Astrocyte of the spinal cord (primary cell): ENCODE measurements at regions not wholly inside any gene's neighbourhood (a gene's known extent, or its start where the extent isn't known, plus 50 kb on each side); places are given as distances from the start of the nearest gene placed in this dataset.
"Not testable (repeated sequence)": the region's sequence is repeated elsewhere in the genome, so short reads cannot be mapped to it uniquely, and the experiment has no call there.

ENCODE experiments used
- DNase-seq: peaks from one replicate; pipeline ENCODE4 v3.0.0; 2011; ENCODE audit warnings: low read depth, low spot score
- H3K4me3 ChIP-seq: 2 replicates; pipeline ENCODE4 v1.5.1; 2011; ENCODE audit warnings: low read depth, mild to moderate bottlenecking, low read length, moderate library complexity
- in situ Hi-C: cut with HindIII; loops from 2 replicates; pipeline ENCODE4 v1.10.0; 2017; ENCODE audit warnings: low sequenced_read_pairs
- TF ChIP-seq, protein P1 (sequence below): IDR thresholded peaks from 2 replicates; pipeline ENCODE4 v1.5.1; 2012; ENCODE audit warnings: low read depth, mild to moderate bottlenecking, low read length, inconsistent platforms

DNA sequence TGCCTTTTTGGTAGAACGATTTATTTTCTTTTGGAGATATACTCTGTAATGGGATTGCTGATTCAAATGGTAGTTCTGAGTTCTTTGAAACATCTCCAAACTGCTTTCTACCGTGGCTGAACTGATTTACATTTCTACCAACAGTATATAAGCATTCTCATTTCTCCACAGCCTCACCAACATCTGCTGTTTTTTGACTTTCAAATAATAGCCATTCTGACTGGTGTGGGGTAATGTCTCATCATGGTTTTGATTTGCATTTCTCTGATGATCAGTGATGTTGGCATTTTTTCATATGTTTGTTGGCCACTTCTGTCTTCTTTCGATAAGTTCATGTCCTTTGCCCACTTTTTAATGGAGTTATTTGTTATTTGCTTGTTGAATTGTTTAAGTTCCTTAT is 154.0 kb downstream of the ABHD5 start:
- in situ Hi-C loops = no loop called here

DNA sequence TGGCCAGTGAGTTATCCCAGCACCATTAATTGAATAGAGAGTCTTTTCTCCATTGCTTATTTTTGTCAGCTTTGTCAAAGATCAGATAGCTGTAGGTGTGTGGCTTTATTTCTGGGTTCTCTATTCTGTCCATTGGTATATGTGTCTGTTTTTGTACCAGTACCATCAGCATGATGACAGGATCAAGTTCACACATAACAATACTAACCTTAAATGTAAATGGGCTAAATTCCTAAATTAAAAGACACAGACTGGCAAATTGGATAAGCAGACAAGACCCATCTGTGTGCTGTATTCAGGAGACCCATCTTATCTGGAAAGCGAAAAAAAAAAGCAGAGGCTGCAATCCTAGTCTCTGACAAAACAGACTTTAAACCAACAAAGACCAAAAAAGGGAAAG is 154.8 kb downstream of the ABHD5 start:
- in situ Hi-C loops, DNase-seq, H3K4me3 ChIP-seq: not testable (repeated sequence)

More for the DNA sequence above, 154.0 kb downstream of the ABHD5 start:
- DNase-seq = no peak
- no peak overlapping the region for H3K4me3 ChIP-seq
- TF ChIP-seq, protein P1, sequence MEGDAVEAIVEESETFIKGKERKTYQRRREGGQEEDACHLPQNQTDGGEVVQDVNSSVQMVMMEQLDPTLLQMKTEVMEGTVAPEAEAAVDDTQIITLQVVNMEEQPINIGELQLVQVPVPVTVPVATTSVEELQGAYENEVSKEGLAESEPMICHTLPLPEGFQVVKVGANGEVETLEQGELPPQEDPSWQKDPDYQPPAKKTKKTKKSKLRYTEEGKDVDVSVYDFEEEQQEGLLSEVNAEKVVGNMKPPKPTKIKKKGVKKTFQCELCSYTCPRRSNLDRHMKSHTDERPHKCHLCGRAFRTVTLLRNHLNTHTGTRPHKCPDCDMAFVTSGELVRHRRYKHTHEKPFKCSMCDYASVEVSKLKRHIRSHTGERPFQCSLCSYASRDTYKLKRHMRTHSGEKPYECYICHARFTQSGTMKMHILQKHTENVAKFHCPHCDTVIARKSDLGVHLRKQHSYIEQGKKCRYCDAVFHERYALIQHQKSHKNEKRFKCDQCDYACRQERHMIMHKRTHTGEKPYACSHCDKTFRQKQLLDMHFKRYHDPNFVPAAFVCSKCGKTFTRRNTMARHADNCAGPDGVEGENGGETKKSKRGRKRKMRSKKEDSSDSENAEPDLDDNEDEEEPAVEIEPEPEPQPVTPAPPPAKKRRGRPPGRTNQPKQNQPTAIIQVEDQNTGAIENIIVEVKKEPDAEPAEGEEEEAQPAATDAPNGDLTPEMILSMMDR = no peak

DNA sequence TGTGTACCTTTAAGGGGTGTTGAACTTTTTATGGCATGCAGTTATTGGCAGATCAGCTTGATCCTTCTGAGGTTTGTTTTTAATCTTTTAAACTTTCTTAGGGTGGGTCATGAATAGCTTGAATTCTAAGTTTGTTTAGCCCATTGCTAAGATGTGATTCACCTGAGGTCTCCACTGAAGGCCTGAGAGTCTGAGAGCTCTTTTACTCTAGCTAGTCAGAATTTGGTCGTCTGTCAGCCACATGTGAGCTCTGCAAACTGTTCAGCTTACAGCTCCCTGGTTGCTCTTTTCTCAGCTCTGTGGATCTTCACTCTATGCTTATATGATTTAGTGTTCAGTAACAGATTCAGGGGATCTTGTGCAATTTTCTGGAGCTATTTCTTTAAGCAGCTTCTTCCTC is 161.3 kb downstream of the ABHD5 start:
- H3K4me3 ChIP-seq = no peak overlapping the region
- DNase-seq = peak; percentile 69
- in situ Hi-C loops = no loop called here
- TF ChIP-seq, protein P1 = no peak

DNA sequence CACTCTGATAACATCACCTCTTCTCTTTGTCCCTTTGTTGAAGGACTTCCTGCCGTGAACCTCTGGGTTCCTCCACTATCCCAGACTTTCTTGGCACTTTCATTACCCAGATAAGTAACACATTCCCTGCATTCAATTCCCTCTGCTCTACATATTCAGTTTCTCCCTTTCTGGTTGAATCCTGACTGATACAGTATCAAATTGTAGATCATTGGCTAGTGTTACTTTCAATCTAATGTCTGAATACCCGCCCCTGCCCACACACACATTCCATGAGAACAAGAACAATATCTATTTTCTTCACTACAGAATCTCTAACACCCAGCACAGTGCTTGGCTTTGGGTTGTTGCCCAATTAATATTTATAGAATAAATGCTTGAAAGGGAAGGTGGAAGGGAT is 163.5 kb downstream of the ABHD5 start:
- no peak overlapping the region for H3K4me3 ChIP-seq
- in situ Hi-C loops = no loop called here
- no peak for DNase-seq
- TF ChIP-seq, protein P1 = no peak

DNA sequence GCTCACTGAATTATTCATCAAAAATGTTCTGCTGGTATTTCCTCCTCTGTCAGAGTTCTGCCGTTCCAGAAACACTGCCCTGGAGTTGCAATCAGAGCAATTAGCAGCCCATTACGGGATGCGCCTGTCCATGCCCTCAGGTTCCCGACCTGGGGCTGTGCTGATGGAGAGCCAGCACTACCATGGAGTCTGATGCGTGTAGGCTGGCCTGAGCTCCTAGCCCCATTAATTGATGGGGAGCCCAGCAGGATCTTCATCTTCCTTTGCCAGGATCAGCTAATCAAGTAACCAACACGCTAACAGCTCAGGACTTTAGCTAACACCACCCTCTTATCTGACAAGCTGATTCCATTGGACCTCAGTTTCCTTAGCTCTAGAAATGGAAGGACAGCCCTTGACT is 164.2 kb downstream of the ABHD5 start:
- no peak overlapping the region for H3K4me3 ChIP-seq
- DNase-seq = no peak
- TF ChIP-seq, protein P1 = no peak
- in situ Hi-C loops = no loop called here

DNA sequence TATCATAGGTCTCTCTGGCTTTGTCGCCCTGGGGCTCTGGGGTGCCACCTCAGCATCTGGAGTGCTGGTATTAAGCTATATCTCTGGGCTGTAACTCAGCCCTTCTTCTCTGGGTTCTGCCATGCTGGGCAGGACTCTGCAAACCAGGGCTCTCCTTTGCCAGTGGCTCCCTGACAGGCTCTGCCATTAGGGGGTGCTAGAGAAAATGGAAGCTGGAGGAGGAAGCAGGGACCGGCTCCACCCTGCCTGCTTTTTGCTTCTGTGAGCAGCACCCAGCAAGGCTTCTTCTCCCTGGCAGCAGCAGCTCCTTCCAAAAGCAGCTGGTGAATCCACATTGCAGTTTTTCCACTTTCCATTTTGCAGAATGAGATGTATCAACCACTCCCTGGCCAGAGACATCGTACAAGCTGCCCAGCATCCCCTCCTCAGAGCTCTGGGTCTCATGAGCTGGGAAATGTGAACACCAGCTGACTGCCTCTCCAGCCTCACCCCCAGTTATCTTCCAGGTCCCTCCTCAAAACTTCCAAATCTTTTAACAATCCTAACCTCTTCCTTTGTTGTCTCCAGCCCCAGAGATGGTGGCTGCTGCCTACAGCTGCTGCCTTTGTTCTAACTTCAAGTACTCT is 165.0 kb downstream of the ABHD5 start:
- DNase-seq = peak; percentile 69
- in situ Hi-C loops = no loop called here
- TF ChIP-seq, protein P1 = peak; percentile 91
- no peak overlapping the region for H3K4me3 ChIP-seq

DNA sequence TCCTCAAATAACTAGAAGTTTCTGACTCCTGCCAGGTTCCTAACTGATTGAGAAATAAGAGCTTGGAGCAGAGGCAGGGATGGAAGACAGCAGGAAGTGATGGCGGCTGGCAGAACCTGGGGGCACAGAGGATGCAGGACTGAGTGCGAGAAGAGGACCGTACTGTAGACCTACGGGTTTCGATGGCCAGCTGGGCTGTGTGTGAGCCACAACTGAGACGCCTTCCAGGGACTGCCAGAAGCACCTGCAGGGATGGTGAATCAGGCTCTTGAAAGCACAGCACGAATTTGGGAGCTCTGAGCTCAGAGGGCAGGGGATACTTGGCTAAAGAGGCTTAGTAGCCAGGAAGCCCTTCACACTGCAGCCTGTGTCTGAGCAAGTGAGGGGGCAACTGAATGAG is 165.6 kb downstream of the ABHD5 start:
- in situ Hi-C loops = no loop called here
- H3K4me3 ChIP-seq = no peak overlapping the region
- no peak for DNase-seq
- TF ChIP-seq, protein P1 = no peak
